Heart right ventricle (tissue), 16 donors: ENCODE measurements at regions not wholly inside any gene's neighbourhood (a gene's known extent, or its start where the extent isn't known, plus 50 kb on each side); places are given as distances from the start of the nearest gene placed in this dataset.

Experiments
- ATAC-seq, 8 donors: fragments of 200-7000 bp; cut with Tn5 transposase; one replicate each; pipeline ENCODE4 v1.9.1; 2020; ENCODE audit warnings: mild to moderate bottlenecking in 8 of 8, moderate library complexity in 8 of 8, moderate number of reproducible peaks in 1 of 8
- DNase-seq, 2 donors: peaks; one replicate each; pipeline ENCODE4 v3.0.0-alpha.2; 2020
- H3K27ac ChIP-seq, 10 donors: fragments of 200-600 bp; sonication (generic) in 2 of 10; one replicate each; pipeline versions ENCODE4 v1.5.0 to v1.8.0; 2020 to 2022; ENCODE audit warnings: mild to moderate bottlenecking in 3 of 10
- H3K27me3 ChIP-seq, 7 donors: fragments of 200-600 bp; one replicate each; pipeline ENCODE4 v1.8.0; 2021 to 2022; ENCODE audit warnings: mild to moderate bottlenecking in 2 of 7
- H3K36me3 ChIP-seq, 9 donors: fragments of 200-600 bp; sonication (generic) in 1 of 9; one replicate each; pipeline versions ENCODE4 v1.5.0 to v1.8.0; 2020 to 2022; ENCODE audit warnings: mild to moderate bottlenecking in 2 of 9
- H3K4me1 ChIP-seq, 9 donors: fragments of 200-600 bp; sonication (generic) in 1 of 9; one replicate each; pipeline versions ENCODE4 v1.5.0 to v1.8.0; 2020 to 2022; ENCODE audit warnings: mild to moderate bottlenecking in 4 of 9
- H3K4me3 ChIP-seq, 10 donors: fragments of 200-600 bp; sonication (generic) in 2 of 10; one replicate each; pipeline versions ENCODE4 v1.5.0 to v1.8.0; 2020 to 2022; ENCODE audit warnings: mild to moderate bottlenecking in 7 of 10, moderate library complexity in 2 of 10
- H3K9me3 ChIP-seq, 11 donors: fragments of 200-600 bp in 10 of 11; sonication (generic) in 2 of 11; one replicate each; pipeline versions ENCODE4 v1.5.0 to v1.8.0; 2013 to 2022; ENCODE audit warnings: mild to moderate bottlenecking in 2 of 11, control low read depth in 1 of 11, moderate library complexity in 1 of 11
- CTCF ChIP-seq, 9 donors: fragments of 200-600 bp; sonication (generic) in 2 of 9; IDR thresholded peaks; one replicate each; pipeline versions ENCODE4 v1.5.0 to v1.8.0; 2021 to 2022; ENCODE audit warnings: antibody characterized with exemption in 9 of 9, mild to moderate bottlenecking in 5 of 9, moderate library complexity in 1 of 9
- WGBS, 2 donors: extraction: QIAGEN DNeasy Blood & Tissue Kit; methylation state at CpG; one replicate each; pipeline ENCODE4 v1.1.7; 2013; ENCODE audit warnings: inconsistent platforms in 1 of 2; 5-methylcytosine and 5-hydroxymethylcytosine counted together
- intact Hi-C, 10 donors: fragments of 100-400 bp; cut with DNase I; formaldehyde crosslinking; loops; one replicate each; pipeline versions ENCODE4 v1.11.1 to v1.14.2; 2022
- donor health status: Arrhythmogenic right ventricular cardiomyopathy.
- donor health status: ischemic (EF 13 %, LVEDD 7.1; RV severe dilation, severe dysfunction).
- donor health status: healthy with polysubstance abuse.
- donor health status: DM: no; HTN: yes; CAD: no.
- donor health status: DM: no; HTN: no; CAD: no.
- donor health status: ischemic (EF 25% LVEDD 6.9; RV normal size, moderate dysfunction).
- donor health status: ischemic (EF 25% LVEDD 5.7; RV mildly dilated, moderate dysfunction).
- donor health status: healthy.
- donor health status: DM: yes; HTN: yes; CAD: no.
- donor health status: Ischemic cardiomyopathy.
- donor health status: ischemic (EF 35%, LVEDD 5.7; RV mildly dilated, moderate dysfunction).
- donor health status: nonischemic (EF 11% LVEDD 7.7; RV severe dilation, severe dysfunction).
- donor health status: DM: yes; HTN: yes; CAD: no.
- donor health status: PGD.
- donor health status: ischemic (EF 29% LVEDD 5.4; RV normal size, mild dysfunction).
- donor health status: nonischemic (EF 23%, LVEDD 6.1; RV moderate dilation, normal function).

GRCh38 chr6:114707081-114707620 is 364.3 kb upstream of the HS3ST5 start:
- H3K4me1 ChIP-seq: peaks cover 0 to 3% (median 0%) of the 10 kb centered on the region in 9 donors
- H3K36me3 ChIP-seq: no peaks in the 10 kb centered on the region
- ATAC-seq (no peak), DNase-seq (no peak)
- no peak overlapping the region for H3K27ac ChIP-seq
- H3K9me3 ChIP-seq: peaks cover 0 to 8% (median 0%) of the 10 kb centered on the region in 11 donors
- intact Hi-C loops: no loop called here
- H3K27me3 ChIP-seq: no peaks in the 10 kb centered on the region
- no peak overlapping the region for H3K4me3 ChIP-seq
- TF ChIP-seq CTCF (IDR thresholded peaks at IDR 0.05): no peak
- WGBS, 2 donors: 21 to 26% methylated on average over 5 of the region's 5 CpGs

GRCh38 chr6:114690625-114691024 is 347.8 kb upstream of the HS3ST5 start:
- ATAC-seq (no peak), DNase-seq (no peak)
- intact Hi-C loops: no loop called here
- 86 to 91% methylated on average over 4 of the region's 4 CpGs for WGBS, 2 donors
- Histone ChIP-seq H3K4me1 (no peaks in the 10 kb centered on the region), H3K9me3 (peaks cover 0 to 3% (median 0%) of the 10 kb centered on the region in 11 donors), H3K27ac (no peak overlapping the region), H3K36me3 (no peaks in the 10 kb centered on the region), H3K27me3 (no peaks in the 10 kb centered on the region), H3K4me3 (no peak overlapping the region)
- no peak for TF ChIP-seq CTCF (IDR thresholded peaks at IDR 0.05)

DNA sequence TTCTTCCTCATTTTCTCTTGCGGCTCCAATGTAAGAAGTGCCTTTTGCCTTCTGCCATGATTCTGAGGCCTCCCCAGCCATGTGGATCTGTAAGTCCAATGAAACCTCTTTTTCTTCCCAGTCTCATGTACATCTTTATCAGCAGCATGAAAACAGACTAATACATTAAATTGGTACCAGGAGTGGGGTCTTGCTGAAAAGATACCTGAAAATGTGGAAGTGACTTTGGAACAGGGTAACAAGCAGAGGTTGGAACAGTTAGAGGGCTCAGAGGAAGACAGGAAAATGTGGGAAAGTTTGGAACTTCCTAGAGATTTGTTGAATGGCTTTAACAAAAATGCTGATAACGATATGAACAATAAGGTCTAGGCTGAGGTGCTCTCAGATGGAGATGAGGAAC is 316.7 kb upstream of the HS3ST5 start:
- no peak overlapping the region for H3K4me3 ChIP-seq
- DNase-seq (no peak), ATAC-seq (no peak)
- no peaks in the 10 kb centered on the region for H3K27me3 ChIP-seq
- H3K36me3 ChIP-seq: no peaks in the 10 kb centered on the region
- no peaks in the 10 kb centered on the region for H3K4me1 ChIP-seq
- TF ChIP-seq CTCF (IDR thresholded peaks at IDR 0.05): no peak
- 92 to 97% methylated on average over 2 of the region's 2 CpGs for WGBS, 2 donors
- intact Hi-C loops: no loop called here
- H3K9me3 ChIP-seq: peaks cover 0 to 42% (median 6%) of the 10 kb centered on the region in 11 donors
- no peak overlapping the region for H3K27ac ChIP-seq

DNA sequence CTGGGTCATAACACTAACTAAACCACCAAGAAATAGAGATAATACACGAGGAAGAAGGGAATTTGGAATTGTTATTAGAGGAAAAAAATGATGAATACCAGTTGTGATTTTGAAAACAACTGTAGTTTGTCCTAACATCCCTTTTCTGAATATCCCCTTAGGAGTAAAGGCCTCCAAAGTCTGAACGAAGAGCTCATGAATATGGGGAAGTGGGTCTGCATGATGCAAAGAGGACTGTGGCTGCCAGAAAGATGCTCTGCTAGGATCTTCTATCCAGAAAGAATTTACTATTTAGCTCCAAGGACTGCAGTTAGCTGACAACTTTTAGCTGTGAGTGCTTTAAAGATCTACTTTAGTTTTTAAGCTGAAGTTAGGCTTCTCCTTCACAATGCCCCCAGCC is 308.8 kb upstream of the HS3ST5 start:
- no peaks in the 10 kb centered on the region for H3K9me3 ChIP-seq
- intact Hi-C loops: no loop called here
- H3K27ac ChIP-seq: no peak overlapping the region
- no peak for TF ChIP-seq CTCF (IDR thresholded peaks at IDR 0.05)
- no peaks in the 10 kb centered on the region for H3K27me3 ChIP-seq
- 37 to 40% methylated on average over 2 of the region's 2 CpGs for WGBS, 2 donors
- H3K4me1 ChIP-seq: no peaks in the 10 kb centered on the region
- ATAC-seq: no peak
- no peak overlapping the region for H3K4me3 ChIP-seq
- H3K36me3 ChIP-seq: no peaks in the 10 kb centered on the region
- no peak for DNase-seq
